Activated CD4-positive, alpha-beta T cell treated with anti-CD3 and anti-CD28 coated beads, Interleukin-2, amount 50 U/mL, for 1 hour (primary cell): ENCODE measurements at regions not wholly inside any gene's neighbourhood (a gene's known extent, or its start where the extent isn't known, plus 50 kb on each side); places are given as distances from the start of the nearest gene placed in this dataset.
A peak's percentile ranks its signal among the peaks of the same experiment; 100 is the strongest.

Experiments used
- DNase-seq: peaks from one replicate; pipeline ENCODE4 v3.0.0-alpha.2; 2020

GRCh38 chr1:175894581-175894980, 151.2 kb upstream of the TNR start:
- DNase-seq, result no peak

GRCh38 chr1:175893192-175893591, 149.8 kb upstream of the TNR start:
- no peak for DNase-seq

- DNase-seq, result no peak
These were observed 149.3 kb upstream of the TNR start for GRCh38 chr1:175892686-175893085.

- no peak for DNase-seq
These were observed 148.5 kb upstream of the TNR start for GRCh38 chr1:175891783-175892309.

GRCh38 chr1:175890958-175891357, 147.6 kb upstream of the TNR start:
- DNase-seq, result no peak

GRCh38 chr1:175889848-175890247, 146.5 kb upstream of the TNR start:
- DNase-seq, result no peak

GRCh38 chr1:175888996-175889395, 145.6 kb upstream of the TNR start:
- DNase-seq, result no peak

- peak; percentile 6 for DNase-seq
These were observed 144.6 kb upstream of the TNR start for GRCh38 chr1:175887981-175888428.

- no peak for DNase-seq
These were observed 144.1 kb upstream of the TNR start for GRCh38 chr1:175887521-175887920.

GRCh38 chr1:175885326-175885725, 141.9 kb upstream of the TNR start:
- DNase-seq, result no peak

GRCh38 chr1:175884369-175884768, 141.0 kb upstream of the TNR start:
- no peak for DNase-seq

GRCh38 chr1:175882192-175882591, 138.8 kb upstream of the TNR start:
- DNase-seq, result no peak

GRCh38 chr1:175881246-175881976, 138.0 kb upstream of the TNR start:
- no peak for DNase-seq

- DNase-seq, result no peak
These were observed 135.4 kb upstream of the TNR start for GRCh38 chr1:175878775-175879174.

- DNase-seq, result no peak
These were observed 134.7 kb upstream of the TNR start for GRCh38 chr1:175877939-175878737.

- no peak for DNase-seq
These were observed 132.2 kb upstream of the TNR start for GRCh38 chr1:175875556-175875955.

GRCh38 chr1:175874081-175874480, 130.7 kb upstream of the TNR start:
- no peak for DNase-seq

- no peak for DNase-seq
These were observed 130.0 kb upstream of the TNR start for GRCh38 chr1:175873290-175873935.

- no peak for DNase-seq
These were observed 129.2 kb upstream of the TNR start for GRCh38 chr1:175872588-175872987.

- DNase-seq, result no peak
These were observed 128.3 kb upstream of the TNR start for GRCh38 chr1:175871647-175872046.

- DNase-seq, result no peak
These were observed 126.8 kb upstream of the TNR start for GRCh38 chr1:175870217-175870616.

GRCh38 chr1:175866776-175867175, 123.4 kb upstream of the TNR start:
- no peak for DNase-seq

GRCh38 chr1:175865041-175865766, 121.8 kb upstream of the TNR start:
- no peak for DNase-seq
